DMS 273 treated with DMSO at 0.1 percent for 48 hours (cell line): ENCODE measurements at regions not wholly inside any gene's neighbourhood (a gene's known extent, or its start where the extent isn't known, plus 50 kb on each side); places are given as distances from the start of the nearest gene placed in this dataset.
A peak's percentile ranks its signal among the peaks of the same experiment; 100 is the strongest.

Experiments
- DNase-seq: peaks from one replicate; lab custom pipeline; 2025; lab: John Stamatoyannopoulos, UW

DNA sequence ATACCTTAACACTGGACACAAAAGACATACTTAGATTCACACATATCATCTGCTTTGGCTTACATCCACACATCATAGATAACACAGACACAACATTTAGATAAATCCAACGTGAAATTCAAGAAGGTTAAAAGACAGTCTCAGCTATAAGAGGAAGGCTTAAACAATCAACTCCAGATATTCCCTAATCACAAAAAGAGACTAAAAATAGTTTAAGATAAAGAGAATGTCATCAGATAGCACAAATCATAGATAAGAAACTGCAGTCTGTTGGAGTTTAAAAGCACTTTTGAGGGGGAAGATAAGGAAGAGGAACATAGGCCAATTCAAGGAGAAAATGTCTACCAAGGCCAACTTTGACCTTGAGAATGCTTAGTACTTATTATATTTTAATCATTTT is 504.8 kb downstream of the JRKL start:
- no peak for DNase-seq

DNA sequence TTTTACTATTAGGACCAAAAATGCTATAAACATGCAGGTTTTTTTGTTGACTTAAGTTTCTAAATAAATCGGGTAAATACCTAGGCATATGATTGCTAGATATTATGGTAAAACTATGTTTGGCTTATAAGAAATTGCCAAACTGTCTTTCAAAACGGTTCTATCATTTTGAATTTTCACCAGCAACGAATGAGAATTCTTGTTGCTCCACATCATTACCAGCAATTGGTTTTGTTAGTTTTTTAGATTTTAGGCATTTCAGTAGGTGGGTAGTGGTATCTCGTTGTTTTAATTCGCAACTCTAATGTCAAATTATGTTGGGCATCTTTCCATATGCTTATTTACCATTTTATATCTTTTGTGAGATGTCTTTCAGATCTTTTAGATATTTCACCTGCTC is 510.2 kb downstream of the JRKL start:
- no peak for DNase-seq

DNA sequence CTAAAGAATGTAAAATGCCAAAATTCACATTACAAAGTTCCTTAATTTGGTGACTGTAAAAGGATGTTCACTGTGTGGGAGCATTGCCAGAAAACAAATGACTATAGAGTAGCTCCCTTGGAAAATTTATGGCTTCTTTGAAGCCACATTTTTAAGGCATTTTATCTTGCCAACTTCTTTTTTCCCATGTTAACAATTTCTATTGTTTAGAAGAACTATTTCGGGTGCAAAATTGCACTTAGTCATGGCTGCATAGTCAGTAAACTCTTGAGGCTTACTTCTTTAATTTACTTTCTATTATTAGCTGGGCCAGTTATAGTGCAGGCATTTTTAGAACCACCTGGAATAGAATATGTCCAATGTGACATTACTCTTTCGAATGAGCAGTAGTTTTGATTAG is 515.3 kb downstream of the JRKL start:
- DNase-seq: no peak

DNA sequence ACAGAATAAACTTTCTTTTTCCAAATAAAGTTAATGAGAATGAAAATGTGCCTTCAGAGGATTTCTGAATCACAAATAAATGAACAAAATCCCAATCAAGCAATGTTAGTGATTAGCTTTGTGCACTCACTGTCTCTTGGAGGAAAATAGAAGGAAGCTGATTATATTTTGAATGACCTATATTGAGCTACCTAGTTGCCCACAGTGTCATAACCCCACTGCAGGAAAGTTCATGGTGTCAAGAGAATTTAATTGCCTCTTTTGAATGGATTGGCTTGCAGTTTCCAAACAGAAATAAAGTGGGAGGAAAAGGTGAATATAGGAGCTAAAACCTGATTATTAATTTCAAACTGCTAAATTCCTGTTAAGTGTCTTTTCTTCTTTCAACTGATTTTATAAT is 515.9 kb downstream of the JRKL start:
- DNase-seq: no peak

DNA sequence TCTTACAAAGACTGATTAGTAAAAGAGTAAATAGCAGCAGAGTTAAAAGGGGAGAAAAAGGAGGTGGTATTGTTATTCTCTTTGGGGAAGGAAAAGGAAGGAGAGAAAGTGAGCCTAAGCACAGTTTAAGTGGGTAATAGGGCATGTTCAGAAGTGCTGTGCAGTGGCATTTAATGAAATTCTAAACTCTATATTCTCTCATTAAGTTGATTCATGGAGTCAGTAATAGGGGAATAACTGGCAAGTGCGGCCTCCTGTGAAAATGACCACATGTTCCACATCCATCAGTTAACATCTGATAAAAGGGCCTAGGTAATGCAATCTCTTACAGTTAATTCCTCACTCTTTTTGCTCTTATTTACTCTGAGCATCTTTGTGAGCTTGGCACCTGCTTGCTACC is 516.7 kb downstream of the JRKL start:
- peak; percentile 19 for DNase-seq

DNA sequence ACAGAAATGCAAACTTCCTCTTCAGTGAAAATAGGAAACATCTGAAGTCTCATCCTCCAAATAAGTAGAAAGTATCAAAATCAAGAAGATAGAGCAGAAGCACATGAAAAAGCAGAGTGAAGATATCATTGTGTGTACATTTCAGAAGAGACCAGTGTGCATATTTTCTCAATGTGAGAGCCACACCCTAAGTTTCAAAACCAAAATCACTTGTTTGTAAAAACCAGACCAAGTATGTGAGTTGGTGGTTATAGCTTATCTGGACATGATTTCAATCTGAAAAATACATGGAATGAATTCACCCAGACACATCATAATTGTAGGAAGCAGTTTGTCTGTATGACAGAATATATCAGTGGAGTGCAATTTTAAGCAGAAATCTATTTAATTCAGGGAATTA is 536.0 kb downstream of the JRKL start:
- no peak for DNase-seq

DNA sequence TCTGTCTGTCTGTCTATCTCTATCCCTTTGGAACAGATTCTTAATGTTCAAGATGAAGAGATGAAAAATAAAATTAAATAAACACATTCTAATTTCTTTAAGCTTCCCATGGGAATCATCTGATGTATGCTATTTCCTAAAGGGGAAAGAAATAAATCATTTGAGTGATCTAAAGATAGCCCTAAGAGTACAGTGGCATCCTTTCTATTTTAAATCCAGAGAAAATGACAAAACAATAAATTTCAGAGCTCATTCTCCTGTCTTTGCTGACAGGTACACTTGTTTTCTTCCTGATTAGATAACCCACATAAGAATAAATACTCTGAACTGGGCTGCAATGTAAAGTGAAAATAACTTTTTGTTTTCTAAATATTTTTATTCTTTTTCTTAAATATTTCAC is 550.4 kb downstream of the JRKL start:
- no peak for DNase-seq

DNA sequence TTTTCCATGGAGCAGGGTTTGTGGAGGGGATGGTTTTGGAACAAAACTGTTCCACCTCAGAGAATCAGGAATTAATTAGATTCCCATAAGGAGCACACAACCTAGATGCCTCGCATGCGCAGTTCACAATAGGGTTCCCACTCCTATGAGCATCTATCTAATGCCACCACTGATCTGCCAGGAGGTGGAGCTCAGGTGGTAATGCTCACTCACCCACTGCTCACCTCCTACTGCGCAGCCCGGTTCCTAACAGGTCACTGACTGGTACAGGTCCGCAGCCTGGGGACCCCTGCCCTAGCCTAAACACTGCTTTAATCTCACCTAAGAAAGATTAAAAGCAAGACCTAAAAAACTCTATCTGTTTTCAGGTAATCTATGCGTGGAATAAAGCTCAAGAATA is 553.0 kb downstream of the JRKL start:
- DNase-seq: no peak

DNA sequence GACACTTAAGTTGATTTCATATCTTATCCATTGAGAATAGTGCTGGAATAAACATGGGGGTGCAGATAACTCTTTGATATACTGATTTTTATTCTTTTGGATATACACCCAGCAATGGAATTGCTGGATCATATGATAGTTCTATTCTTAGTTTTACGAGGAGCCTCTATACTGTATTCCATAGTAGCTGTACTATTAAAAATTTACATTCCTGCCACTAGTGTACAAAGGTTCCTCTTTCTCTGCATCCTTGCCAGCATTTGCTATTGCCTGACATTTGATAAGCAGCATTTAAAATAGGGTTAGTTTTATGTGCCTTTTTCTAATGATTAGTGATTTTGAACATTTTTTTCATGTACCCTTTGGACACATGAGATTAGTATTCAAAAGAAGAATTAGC is 554.2 kb downstream of the JRKL start:
- no peak for DNase-seq

DNA sequence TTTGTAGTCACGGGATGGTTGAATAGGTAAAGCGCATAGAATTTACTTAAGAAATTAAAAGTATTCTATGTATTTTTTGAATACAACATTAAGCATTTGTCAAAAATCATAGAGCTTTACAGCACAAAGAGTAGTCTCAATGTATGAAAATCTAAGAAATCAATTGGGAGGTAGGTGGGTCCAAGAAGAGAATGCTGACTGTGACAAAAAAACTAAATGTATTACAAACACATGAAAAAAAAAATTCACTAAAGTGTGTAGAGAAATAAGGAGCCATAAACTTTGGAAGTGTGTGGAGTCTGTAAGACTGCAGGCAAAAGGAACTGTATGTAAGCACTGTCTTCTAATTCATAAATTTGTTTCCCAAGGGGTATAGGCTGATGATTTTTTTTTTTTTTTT is 558.3 kb downstream of the JRKL start:
- DNase-seq: no peak

DNA sequence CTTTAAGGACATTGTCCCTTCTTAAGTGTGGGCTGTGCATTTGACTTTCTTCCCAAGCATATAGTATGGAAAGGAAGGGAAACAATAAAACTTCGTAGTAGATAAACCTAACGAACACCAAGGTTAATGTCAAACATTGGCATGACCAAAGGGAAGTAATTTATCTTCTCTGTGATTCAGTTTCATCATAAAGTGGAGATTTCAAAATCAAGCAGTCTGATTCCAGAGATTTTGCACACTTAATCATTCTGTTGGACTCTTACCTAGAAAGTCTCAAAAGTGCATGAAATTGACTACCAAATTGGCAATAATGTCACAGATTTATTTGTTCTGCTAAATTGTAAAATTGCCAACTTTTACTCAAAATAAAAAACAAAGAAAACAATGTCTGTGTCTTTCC is 559.7 kb downstream of the JRKL start:
- DNase-seq: no peak

DNA sequence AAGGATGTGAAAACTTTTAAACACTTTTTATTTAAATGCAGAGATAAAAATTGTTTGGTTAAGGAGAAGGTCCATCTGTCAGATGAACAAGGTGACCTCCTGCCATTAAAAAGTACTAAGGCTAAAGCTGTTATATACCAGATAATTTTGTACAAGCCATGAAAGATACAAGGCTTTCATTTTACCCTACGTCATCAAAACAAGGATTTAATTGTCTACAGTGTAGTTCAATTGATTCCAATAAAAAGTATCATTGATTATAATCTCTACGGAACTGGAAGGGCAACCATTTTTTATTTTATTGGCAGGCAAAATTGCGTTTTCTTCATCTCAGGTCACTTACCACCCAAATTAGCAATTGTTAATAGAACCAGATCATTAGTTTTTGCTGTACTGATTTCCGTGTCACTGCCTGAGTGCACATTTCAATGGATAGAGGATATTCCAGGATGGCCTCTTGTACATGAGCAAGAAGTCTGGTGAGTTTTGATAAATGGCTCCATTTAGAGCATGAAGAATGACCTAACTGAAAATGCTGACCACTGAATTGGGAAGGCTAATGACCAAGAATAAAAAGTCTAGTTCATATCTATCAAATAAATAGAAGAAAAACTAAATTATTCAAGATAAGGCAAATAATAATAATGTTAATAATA is 564.9 kb downstream of the JRKL start:
- DNase-seq: no peak

DNA sequence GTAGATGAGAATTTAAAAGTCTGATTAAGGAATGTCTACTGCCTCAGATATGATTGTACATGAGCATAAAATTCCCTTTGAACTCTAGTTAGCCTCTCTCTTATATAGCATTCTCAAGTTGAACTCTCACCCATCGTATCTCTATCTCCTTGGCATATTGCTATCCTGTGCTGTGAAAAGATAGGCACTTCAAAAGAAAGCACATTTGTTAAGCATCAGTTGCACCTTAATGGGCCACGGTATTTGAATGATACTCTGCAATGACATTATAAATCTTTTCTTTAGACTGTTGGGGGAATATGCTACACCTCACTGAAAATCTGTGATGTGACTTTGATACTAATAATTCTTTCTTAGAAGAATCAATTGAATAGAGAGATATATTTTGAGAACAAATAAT is 570.7 kb downstream of the JRKL start:
- no peak for DNase-seq

DNA sequence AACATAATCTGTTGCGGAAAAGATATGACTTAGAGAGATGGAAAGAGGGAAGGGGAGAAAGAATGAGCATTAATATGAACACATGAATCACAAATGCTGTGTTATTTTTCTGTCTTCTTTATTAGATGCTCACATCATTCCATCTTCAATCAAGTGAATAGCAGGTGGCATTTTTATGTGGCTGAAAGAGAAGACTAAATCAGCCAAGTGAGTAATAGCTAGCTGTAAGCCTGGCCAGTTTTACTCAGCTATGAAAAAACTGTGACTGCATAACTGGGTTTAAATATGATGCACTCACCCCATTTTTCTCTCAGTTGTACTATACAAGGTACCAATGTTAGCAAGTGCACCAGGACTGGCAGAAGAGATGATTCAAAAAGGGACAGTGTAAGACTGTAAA is 571.1 kb downstream of the JRKL start:
- DNase-seq: no peak

DNA sequence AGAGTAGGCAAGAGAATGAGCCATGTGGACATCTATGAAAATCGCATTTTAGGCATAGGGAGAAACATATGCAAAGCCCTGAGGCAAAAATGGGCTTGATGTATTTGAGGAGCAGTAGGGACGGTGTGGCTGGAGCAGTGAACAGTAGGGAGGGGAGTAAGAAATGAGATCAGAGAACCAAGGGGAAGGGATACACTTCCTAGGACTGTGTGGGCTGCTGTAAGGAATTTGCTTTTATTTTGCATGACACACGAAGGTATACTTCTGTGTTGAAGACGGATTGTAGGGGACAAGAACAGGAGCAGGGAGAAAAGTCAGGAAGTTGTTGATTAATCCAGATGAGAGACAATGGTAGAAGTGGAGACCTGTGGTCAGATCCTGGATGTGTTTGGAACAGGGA is 572.1 kb downstream of the JRKL start:
- no peak for DNase-seq

DNA sequence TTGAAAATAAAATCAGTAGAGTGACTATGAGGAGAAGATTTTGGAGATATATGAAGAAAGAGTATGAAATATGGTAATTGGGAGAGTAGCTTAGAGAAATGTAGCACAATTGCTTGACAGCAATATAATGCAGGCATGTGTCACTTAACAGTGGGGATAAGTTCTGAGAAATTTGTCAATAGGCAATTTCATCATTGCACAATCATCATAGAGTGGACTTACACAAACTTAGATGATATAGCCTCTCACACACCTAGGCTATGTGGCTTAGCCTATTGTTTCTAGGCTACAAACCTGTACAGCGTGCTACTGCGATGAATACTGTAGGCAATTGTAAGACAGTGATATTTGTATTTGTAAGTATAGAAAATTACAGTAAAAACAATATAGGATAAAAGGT is 573.6 kb downstream of the JRKL start:
- no peak for DNase-seq

DNA sequence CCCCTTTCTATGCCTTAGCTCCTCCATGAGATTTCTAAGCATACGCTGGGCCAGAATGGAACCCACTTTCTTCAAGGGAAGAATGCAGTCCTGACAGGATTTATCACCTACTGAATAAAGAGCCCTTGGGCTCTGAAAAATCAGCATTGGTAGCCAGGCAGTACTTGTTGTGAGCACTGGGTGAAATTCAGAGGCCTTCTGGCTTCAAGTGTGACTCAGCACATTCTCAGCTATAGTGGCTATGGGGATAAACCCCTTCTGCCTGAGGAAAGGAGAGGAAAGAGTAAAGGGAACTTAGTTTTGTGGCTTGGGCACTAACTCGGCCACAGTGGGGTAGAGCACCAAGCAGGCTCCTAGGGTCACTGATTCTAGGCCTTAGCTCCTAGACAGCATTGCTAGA is 574.8 kb downstream of the JRKL start:
- DNase-seq: no peak

DNA sequence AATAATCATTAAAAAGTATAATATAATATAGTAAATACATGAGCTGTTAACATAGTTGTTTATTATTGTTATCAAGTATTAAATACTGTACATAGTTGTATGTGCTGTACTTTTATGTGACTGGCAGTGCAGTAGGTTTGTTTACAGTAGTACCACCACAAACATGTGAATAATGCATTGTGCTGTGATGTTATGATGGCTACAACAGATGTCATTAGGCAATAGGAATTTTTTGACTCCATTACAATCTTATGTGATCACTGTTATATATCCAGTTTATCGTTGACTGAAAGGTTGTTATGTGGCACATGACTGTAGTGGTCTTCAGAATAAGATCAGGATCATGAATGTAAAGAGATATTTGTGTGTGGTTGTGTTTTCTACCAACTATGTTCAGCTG is 577.8 kb downstream of the JRKL start:
- no peak for DNase-seq

DNA sequence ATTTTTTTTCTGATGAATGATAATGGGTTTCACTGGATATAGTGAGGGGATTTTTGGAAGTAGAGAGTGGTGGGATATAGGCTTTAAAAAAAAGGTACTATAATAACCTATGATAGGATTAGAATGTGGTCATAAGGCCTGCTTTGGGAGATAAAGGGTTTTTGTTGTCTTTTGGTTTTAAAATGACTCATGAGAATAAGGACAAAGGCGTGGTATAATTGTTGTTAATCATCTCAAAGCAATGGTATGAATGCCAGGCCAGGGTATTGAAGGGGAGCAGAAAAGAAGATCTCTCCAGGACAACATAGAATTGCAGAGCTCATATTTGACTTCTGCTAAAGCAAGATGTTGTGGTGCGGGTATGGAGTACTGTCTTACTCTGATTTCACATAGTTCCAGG is 579.4 kb downstream of the JRKL start:
- no peak for DNase-seq

DNA sequence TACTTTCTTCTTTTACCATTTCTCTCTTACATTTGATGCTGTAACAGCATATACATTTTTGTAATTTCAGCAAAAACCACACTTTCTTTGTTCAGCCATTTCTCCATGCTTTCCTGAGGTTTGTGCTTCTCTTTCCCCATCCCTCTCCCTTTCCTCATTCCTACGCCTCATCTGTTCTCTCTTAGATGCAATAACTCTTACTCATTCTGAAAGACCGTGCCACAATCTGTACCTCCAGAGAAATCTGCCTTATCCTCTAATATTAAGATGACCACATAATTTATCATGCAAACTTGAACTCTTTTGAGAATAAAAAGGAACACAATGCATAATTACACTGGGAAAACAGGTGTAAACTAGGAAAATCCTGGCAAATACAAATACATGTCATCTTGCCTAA is 588.9 kb downstream of the JRKL start:
- DNase-seq: no peak

DNA sequence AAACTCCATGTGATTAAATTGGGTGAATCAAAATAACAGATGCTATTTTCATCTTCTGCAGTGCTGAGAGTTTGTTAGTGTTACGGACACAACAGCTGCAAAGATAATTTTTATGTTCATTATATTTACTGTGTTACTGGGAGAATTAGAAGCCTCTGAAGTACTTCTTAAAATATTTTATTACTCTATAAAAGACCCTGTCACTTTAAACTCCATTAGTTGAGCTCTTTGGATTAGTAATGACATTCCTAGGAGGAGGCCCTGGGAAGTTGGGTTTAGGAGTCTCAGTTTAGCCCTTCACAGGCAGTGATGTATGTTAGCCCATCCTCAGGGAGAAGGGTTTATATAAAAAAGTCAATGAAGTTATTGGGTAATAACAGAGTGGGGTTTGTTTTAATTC is 596.7 kb downstream of the JRKL start:
- no peak for DNase-seq

DNA sequence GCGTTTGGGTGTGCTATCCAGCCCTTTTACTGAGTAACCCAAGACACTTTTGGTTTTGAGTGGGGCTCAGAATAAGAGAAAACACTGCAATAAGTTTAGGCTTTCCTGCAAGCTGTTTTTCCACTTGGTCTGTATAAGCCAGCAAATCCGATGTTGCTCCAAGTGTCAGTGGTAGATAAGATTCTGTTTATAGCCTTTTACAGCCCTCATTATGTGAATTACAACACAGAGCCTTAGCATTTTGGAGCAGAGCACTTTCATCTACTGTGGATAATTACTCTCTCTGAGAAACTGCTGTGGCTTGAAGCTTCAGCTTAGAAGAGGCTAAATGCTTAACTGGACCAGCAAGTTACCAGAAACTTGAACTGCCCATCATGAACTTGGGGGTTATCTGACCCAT is 601.1 kb downstream of the JRKL start:
- no peak for DNase-seq

DNA sequence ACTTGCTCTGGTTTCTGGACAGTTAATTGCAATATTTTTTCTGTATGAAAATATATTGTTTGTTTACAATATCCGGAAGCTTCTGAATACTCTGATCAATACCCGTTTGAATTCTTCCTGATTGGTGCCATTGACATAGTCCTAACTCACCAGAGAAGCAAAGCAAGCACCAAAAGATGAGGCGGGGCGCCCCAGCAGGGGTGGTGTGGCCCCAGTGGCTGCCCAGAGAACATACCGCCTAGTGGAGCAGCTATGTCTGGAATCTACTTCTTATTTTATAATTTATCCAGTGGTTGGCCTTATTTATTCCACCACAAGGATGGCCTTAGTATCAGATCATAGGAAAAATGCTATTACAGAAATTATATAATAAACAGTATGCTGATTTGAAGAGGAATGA is 610.7 kb downstream of the JRKL start:
- no peak for DNase-seq

DNA sequence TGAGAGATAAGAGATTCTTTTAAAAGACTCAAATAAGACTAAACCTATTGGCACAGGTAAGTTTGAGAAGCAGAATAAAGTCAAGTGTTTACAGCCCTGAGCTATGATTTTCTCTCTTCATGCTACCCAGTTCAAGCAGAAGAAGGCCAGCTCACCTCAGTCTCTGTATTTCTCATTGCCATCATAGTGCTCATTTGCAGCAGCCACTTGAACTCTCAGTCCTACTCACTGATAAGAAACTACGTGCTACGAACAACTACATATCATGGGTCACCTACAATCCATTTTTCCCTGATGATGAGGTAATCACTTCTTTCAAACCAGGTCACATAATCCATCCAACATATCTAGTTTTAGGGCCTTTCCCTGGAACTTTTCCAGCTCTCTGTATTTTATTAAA is 617.5 kb downstream of the JRKL start:
- no peak for DNase-seq

DNA sequence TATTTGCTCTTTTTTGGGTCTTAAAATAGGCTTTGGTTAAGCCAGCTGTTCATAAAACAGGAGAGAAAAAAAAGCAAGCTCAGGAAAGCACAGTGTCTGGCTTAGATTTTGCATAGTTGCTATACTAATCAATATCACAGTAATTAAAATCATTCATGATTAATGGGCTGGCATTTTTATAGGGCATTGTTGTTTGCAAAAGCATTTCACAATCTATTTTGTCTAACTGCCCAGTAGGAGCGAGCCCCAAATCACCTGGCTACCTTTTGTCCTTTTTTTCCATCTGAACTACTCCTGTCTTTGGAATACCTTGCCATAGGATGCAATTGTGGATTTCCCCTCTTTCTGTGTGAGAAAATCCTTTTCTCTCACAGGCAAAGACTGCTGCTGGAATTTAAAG is 619.8 kb downstream of the JRKL start:
- no peak for DNase-seq
